IMR-90 (cell line): ENCODE measurements at regions not wholly inside any gene's neighbourhood (a gene's known extent, or its start where the extent isn't known, plus 50 kb on each side); places are given as distances from the start of the nearest gene placed in this dataset.
"Not testable (repeated sequence)": the region's sequence is repeated elsewhere in the genome, so short reads cannot be mapped to it uniquely, and the experiment has no call there.

Experiments
- CEBPB ChIP-seq: IDR thresholded peaks from 2 replicates; pipeline ENCODE4 v1.6.1; 2012; ENCODE audit warnings: low read depth, low read length, improper control_type of control experiment
- CHD1 ChIP-seq: IDR thresholded peaks from 2 replicates; pipeline ENCODE4 v1.6.1; 2012; ENCODE audit warnings: low read depth, low read length, improper control_type of control experiment
- CTCF ChIP-seq: conservative IDR thresholded peaks from 2 replicates; pipeline ENCODE4 v1.5.1; 2012; ENCODE audit warnings: mild to moderate bottlenecking, low read depth, low read length, improper control_type of control experiment
- MAFK ChIP-seq: IDR thresholded peaks from 2 replicates; pipeline ENCODE4 v1.6.1; 2012; ENCODE audit warnings: low read depth, low read length, improper control_type of control experiment
- MXI1 ChIP-seq: IDR thresholded peaks from 2 replicates; pipeline ENCODE4 v1.6.1; 2012; ENCODE audit warnings: low read depth, mild to moderate bottlenecking, low read length, moderate library complexity, borderline replicate concordance
- NFE2L2 ChIP-seq: fragments of 150-350 bp; IDR thresholded peaks from 2 replicates; pipeline ENCODE4 v1.6.1; 2016; ENCODE audit warnings: low read depth, mild to moderate bottlenecking, low read length
- POLR2A ChIP-seq: IDR thresholded peaks from 2 replicates; pipeline ENCODE4 v1.6.1; 2012; ENCODE audit warnings: mild to moderate bottlenecking, low read depth, low read length
- RFX5 ChIP-seq: IDR thresholded peaks from 2 replicates; pipeline ENCODE4 v1.8.0; 2012; ENCODE audit warnings: low read depth, mild to moderate bottlenecking, low read length, moderate library complexity
- SMC3 ChIP-seq: fragments of 150-350 bp; IDR thresholded peaks from 2 replicates; pipeline ENCODE4 v1.6.1; 2016; ENCODE audit warnings: low read depth, mild to moderate bottlenecking, antibody characterized with exemption, low read length, moderate library complexity

- TF ChIP-seq RFX5, CTCF, MXI1, POLR2A, SMC3, CEBPB, CHD1, MAFK, NFE2L2: not testable (repeated sequence)
Measured at GRCh38 chr11:71654423-71654822, 71.7 kb upstream of the KRTAP5-11 start.
